GM19239 (cell line): ENCODE measurements at regions not wholly inside any gene's neighbourhood (a gene's known extent, or its start where the extent isn't known, plus 50 kb on each side); places are given as distances from the start of the nearest gene placed in this dataset.
"Not testable (repeated sequence)": the region's sequence is repeated elsewhere in the genome, so short reads cannot be mapped to it uniquely, and the experiment has no call there.

ENCODE experiments used
- DNase-seq: peaks from one replicate; pipeline ENCODE4 v3.0.0; 2011; ENCODE audit warnings: low spot score; ENCODE audit not compliant: insufficient read length
- FAIRE-seq: peaks from 2 replicates; lab custom pipeline; 2011; peaks lifted over from hg19 to GRCh38; lab: Jason Lieb, UNC

- DNase-seq: no peak
- no peak for FAIRE-seq
Measured at GRCh38 chr20:57770852-57771720, 61.3 kb upstream of the PMEPA1 start.

- FAIRE-seq, DNase-seq: not testable (repeated sequence)
Measured at GRCh38 chr20:57770401-57770800, 60.6 kb upstream of the PMEPA1 start.

GRCh38 chr20:57769756-57770155 lies 59.9 kb upstream of the PMEPA1 start:
- FAIRE-seq: no peak
- no peak for DNase-seq

- no peak for FAIRE-seq
- no peak for DNase-seq
Measured at GRCh38 chr20:57768519-57768918, 58.7 kb upstream of the PMEPA1 start.

GRCh38 chr20:57767441-57767840 lies 57.6 kb upstream of the PMEPA1 start:
- DNase-seq: no peak
- no peak for FAIRE-seq

GRCh38 chr20:57763235-57763595 lies 53.4 kb upstream of the PMEPA1 start:
- FAIRE-seq: no peak
- DNase-seq: no peak

- DNase-seq: no peak
- FAIRE-seq: no peak
Measured at GRCh38 chr20:57762531-57763234, 52.9 kb upstream of the PMEPA1 start.

GRCh38 chr20:57761413-57761734 lies 51.6 kb upstream of the PMEPA1 start:
- DNase-seq: no peak

GRCh38 chr20:57760698-57761412 lies 51.0 kb upstream of the PMEPA1 start:
- DNase-seq (no peak), FAIRE-seq (no peak)

More at GRCh38 chr20:57761413-57761734, 51.6 kb upstream of the PMEPA1 start:
- FAIRE-seq: no peak

- no peak for DNase-seq
- FAIRE-seq: no peak
Measured at GRCh38 chr20:57759724-57760123, 49.9 kb upstream of the PMEPA1 start.
